ENCODE measurements at regions not wholly inside any gene's neighbourhood (a gene's known extent, or its start where the extent isn't known, plus 50 kb on each side); places are given as distances from the start of the nearest gene placed in this dataset.
"Not testable (repeated sequence)": the region's sequence is repeated elsewhere in the genome, so short reads cannot be mapped to it uniquely, and the experiment has no call there.

GRCh38 chr4:3898098-3898497, 131.9 kb downstream of the ADRA2C start:
- Histone ChIP-seq H3K36me3 (ENCODE audit: control insufficient read depth in 2 of 2, extremely low read depth in 1 of 2, insufficient read depth in 2 of 2, low read length in 2 of 2) (no peaks in the 10 kb centered on the region), H3K9me3 (ENCODE audit: control insufficient read depth, low read depth, low read length) (no peaks in the 10 kb centered on the region), H3K27me3 (ENCODE audit: control insufficient read depth, extremely low read depth, insufficient read depth, low read length) (no peaks in the 10 kb centered on the region), H3K79me2 (ENCODE audit: control insufficient read depth, insufficient read depth, low read length) (no peaks in the 10 kb centered on the region), H3K9me1 (ENCODE audit: control insufficient read depth, extremely low read depth, insufficient read depth, low read length) (no peaks in the 10 kb centered on the region), H3K4me2 (ENCODE audit: control insufficient read depth, extremely low read depth, insufficient read depth, low read depth, low read length) (no peak overlapping the region), H3K27ac (ENCODE audit: control insufficient read depth, insufficient read depth, low read length) (no peak overlapping the region), H3K4me1 (ENCODE audit: control insufficient read depth, extremely low read depth, insufficient read depth, low read length) (no peaks in the 10 kb centered on the region), H2AFZ (ENCODE audit: control insufficient read depth, low read length) (no peak overlapping the region), H4K20me1 (ENCODE audit: control insufficient read depth, extremely low read depth, insufficient read depth, low read length) (no peaks in the 10 kb centered on the region), H3K9ac (ENCODE audit: control insufficient read depth, extremely low read depth, insufficient read depth, low read length) (no peak overlapping the region), H3K4me3 (ENCODE audit: control insufficient read depth in 2 of 3, extremely low read depth in 1 of 3, insufficient read depth in 2 of 3, low read depth in 1 of 3, low read length in 3 of 3) (no peak overlapping the region)
- dilution Hi-C loops (cut with MboI; ENCODE audit: extremely low pct_ligation_motif_present, low sequenced_read_pairs), result no loop called here
- DNase-seq (ENCODE audit: low read depth, low spot score) (no peak), FAIRE-seq (no peak)
- TF ChIP-seq EZH2 (IDR thresholded peaks at IDR 0.05; ENCODE audit: low read length), result no peak
- no peak for TF ChIP-seq CTCF (optimal IDR thresholded peaks at IDR 0.05 in 1 of 3, IDR thresholded peaks at IDR 0.05 in 1 of 3, conservative IDR thresholded peaks at IDR 0.05 in 1 of 3; ENCODE audit: extremely low read depth in 1 of 3, insufficient read depth in 2 of 3, low read length in 3 of 3)

GRCh38 chr4:3898928-3899327, 132.7 kb downstream of the ADRA2C start:
- H3K4me1 ChIP-seq (ENCODE audit: control insufficient read depth, extremely low read depth, insufficient read depth, low read length); H3K4me3 ChIP-seq (ENCODE audit: control insufficient read depth in 2 of 3, extremely low read depth in 1 of 3, insufficient read depth in 2 of 3, low read depth in 1 of 3, low read length in 3 of 3); H3K79me2 ChIP-seq (ENCODE audit: control insufficient read depth, insufficient read depth, low read length); H4K20me1 ChIP-seq (ENCODE audit: control insufficient read depth, extremely low read depth, insufficient read depth, low read length); H3K9me3 ChIP-seq (ENCODE audit: control insufficient read depth, low read depth, low read length); H3K9ac ChIP-seq (ENCODE audit: control insufficient read depth, extremely low read depth, insufficient read depth, low read length); FAIRE-seq; H3K36me3 ChIP-seq (ENCODE audit: control insufficient read depth in 2 of 2, extremely low read depth in 1 of 2, insufficient read depth in 2 of 2, low read length in 2 of 2); H3K4me2 ChIP-seq (ENCODE audit: control insufficient read depth, extremely low read depth, insufficient read depth, low read depth, low read length); H3K27me3 ChIP-seq (ENCODE audit: control insufficient read depth, extremely low read depth, insufficient read depth, low read length); DNase-seq (ENCODE audit: low read depth, low spot score); H3K9me1 ChIP-seq (ENCODE audit: control insufficient read depth, extremely low read depth, insufficient read depth, low read length); dilution Hi-C loops (cut with MboI; ENCODE audit: extremely low pct_ligation_motif_present, low sequenced_read_pairs); H2AFZ ChIP-seq (ENCODE audit: control insufficient read depth, low read length); H3K27ac ChIP-seq (ENCODE audit: control insufficient read depth, insufficient read depth, low read length): not testable (repeated sequence)

DNA sequence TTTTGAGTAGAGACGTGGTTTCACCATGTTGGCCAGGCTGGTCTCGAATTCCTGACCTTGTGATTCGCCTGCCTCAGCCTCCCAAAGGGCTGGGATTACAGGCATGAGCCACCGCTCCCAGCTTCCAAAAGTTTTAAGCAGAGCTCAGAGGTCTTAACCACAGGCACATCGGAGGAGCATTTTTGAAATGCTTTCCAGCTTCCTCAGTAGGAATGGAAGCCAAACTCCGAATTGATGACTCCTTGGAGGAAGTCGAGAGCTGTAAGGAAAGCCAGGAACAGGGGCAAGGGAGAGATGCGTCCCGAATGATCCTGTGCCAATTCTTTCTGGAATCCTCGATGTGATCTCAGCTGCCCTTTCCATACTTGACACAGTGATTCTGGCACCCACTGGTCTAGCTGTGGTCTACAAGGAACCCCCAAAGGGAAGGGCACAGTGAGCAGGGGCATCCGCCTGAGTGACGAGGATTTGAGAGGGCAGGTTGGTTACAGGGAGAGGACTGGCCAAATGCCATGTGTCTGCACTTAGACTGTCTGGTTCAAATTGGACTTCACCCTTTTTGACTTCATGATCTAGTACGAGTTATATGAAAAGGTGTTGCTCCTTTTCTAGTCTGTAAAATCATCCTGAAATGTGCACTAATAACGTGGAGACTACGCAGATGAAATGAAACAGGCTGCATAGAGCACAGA, 138.2 kb downstream of the ADRA2C start:
- H3K36me3 ChIP-seq (ENCODE audit: control insufficient read depth in 2 of 2, extremely low read depth in 1 of 2, insufficient read depth in 2 of 2, low read length in 2 of 2); dilution Hi-C loops (cut with MboI; ENCODE audit: extremely low pct_ligation_motif_present, low sequenced_read_pairs); H2AFZ ChIP-seq (ENCODE audit: control insufficient read depth, low read length); H3K4me2 ChIP-seq (ENCODE audit: control insufficient read depth, extremely low read depth, insufficient read depth, low read depth, low read length); DNase-seq (ENCODE audit: low read depth, low spot score); H3K27me3 ChIP-seq (ENCODE audit: control insufficient read depth, extremely low read depth, insufficient read depth, low read length); H3K9me1 ChIP-seq (ENCODE audit: control insufficient read depth, extremely low read depth, insufficient read depth, low read length); H3K4me1 ChIP-seq (ENCODE audit: control insufficient read depth, extremely low read depth, insufficient read depth, low read length); H3K79me2 ChIP-seq (ENCODE audit: control insufficient read depth, insufficient read depth, low read length); H3K9me3 ChIP-seq (ENCODE audit: control insufficient read depth, low read depth, low read length); FAIRE-seq; H3K4me3 ChIP-seq (ENCODE audit: control insufficient read depth in 2 of 3, extremely low read depth in 1 of 3, insufficient read depth in 2 of 3, low read depth in 1 of 3, low read length in 3 of 3); H3K27ac ChIP-seq (ENCODE audit: control insufficient read depth, insufficient read depth, low read length); H3K9ac ChIP-seq (ENCODE audit: control insufficient read depth, extremely low read depth, insufficient read depth, low read length); H4K20me1 ChIP-seq (ENCODE audit: control insufficient read depth, extremely low read depth, insufficient read depth, low read length): not testable (repeated sequence)

GRCh38 chr4:3909616-3910015, 143.4 kb downstream of the ADRA2C start:
- dilution Hi-C loops (cut with MboI; ENCODE audit: extremely low pct_ligation_motif_present, low sequenced_read_pairs); FAIRE-seq; H3K36me3 ChIP-seq (ENCODE audit: control insufficient read depth in 2 of 2, extremely low read depth in 1 of 2, insufficient read depth in 2 of 2, low read length in 2 of 2); H2AFZ ChIP-seq (ENCODE audit: control insufficient read depth, low read length); H3K9ac ChIP-seq (ENCODE audit: control insufficient read depth, extremely low read depth, insufficient read depth, low read length); H3K4me2 ChIP-seq (ENCODE audit: control insufficient read depth, extremely low read depth, insufficient read depth, low read depth, low read length); H3K4me1 ChIP-seq (ENCODE audit: control insufficient read depth, extremely low read depth, insufficient read depth, low read length); DNase-seq (ENCODE audit: low read depth, low spot score); H3K27ac ChIP-seq (ENCODE audit: control insufficient read depth, insufficient read depth, low read length); H3K9me3 ChIP-seq (ENCODE audit: control insufficient read depth, low read depth, low read length); H3K79me2 ChIP-seq (ENCODE audit: control insufficient read depth, insufficient read depth, low read length); H4K20me1 ChIP-seq (ENCODE audit: control insufficient read depth, extremely low read depth, insufficient read depth, low read length); H3K27me3 ChIP-seq (ENCODE audit: control insufficient read depth, extremely low read depth, insufficient read depth, low read length); H3K4me3 ChIP-seq (ENCODE audit: control insufficient read depth in 2 of 3, extremely low read depth in 1 of 3, insufficient read depth in 2 of 3, low read depth in 1 of 3, low read length in 3 of 3); H3K9me1 ChIP-seq (ENCODE audit: control insufficient read depth, extremely low read depth, insufficient read depth, low read length): not testable (repeated sequence)
